GM18867 (cell line): ENCODE measurements at regions not wholly inside any gene's neighbourhood (a gene's known extent, or its start where the extent isn't known, plus 50 kb on each side); places are given as distances from the start of the nearest gene placed in this dataset.
"Not testable (repeated sequence)": the region's sequence is repeated elsewhere in the genome, so short reads cannot be mapped to it uniquely, and the experiment has no call there.

ENCODE experiments used
- ATAC-seq: cut with Tn5 transposase; IDR thresholded peaks from one replicate; pipeline ENCODE4 v1.9.1; 2021; ENCODE audit warnings: mild to moderate bottlenecking, moderate library complexity; ENCODE audit not compliant: unreplicated experiment

DNA sequence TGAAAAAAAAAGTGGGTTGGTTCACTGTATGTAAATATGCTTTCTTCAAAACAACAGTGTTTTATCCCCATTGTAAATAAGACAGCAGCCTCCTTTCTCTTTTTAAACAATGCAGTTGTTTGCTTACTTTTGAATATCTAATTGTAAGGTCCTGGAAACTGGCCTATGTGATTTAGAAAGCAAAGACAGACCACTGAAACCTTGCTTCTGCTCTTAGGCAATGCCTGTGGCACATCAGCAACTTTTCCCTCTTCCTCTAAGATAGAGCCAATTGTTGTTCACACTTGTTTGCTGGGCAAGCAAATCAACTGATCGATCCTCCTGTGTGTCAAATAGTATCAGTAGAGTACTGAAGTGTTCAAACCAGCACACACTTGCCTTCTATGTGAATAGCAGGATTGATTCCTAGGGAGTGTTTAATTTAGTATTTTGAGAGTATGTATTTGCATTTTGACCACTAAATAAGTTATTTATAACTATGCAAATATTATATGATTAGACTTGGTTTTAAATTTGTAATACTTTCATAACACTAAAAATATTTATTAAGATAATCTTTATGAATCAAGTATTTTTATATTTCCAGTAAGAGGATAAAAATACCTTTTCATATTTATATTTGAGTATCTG is 55.4 kb upstream of the GRPR start:
- peak; percentile 94 for ATAC-seq

DNA sequence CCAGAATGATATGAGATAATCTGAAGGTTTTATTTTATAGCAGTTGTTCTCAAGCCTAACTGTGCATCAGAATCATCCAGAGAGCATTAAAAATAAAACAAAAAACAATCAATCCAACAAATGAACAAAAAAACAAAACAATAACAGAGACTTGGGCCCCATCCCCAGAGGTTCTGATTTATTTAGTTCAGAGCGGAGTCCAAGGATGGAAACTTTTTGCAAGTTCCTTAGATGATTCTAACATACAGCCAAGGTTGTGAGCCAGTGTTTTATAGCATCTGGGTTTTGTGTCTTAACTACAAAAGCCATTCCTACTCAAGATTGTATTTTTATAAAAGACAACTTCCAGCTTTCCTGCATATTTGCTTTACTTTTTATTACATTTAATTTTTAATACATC is 59.4 kb upstream of the GRPR start:
- no peak for ATAC-seq

DNA sequence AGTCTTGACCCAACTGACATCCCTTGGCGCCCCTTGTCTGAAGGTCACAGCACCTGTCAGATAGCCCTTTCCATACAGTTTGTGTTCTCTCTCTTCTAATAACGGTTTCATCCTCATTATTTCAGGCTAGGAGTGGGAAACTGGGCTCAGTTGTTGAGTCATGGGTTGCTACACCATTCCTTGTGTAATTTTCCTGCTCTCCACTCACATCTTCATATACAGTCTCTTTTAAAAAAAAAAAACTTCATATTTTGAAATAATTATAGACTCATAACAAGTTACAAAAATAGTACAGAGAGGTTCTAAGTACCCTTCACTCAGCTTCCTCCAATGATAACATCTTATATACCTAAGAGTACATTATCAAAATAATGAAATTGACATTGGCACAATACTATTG is 60.2 kb upstream of the GRPR start:
- ATAC-seq, result no peak

- no peak for ATAC-seq
Measured at GRCh38 chrX:16061296-16061695, 62.1 kb upstream of the GRPR start.

- ATAC-seq, result no peak
Measured at GRCh38 chrX:16060252-16060651, 63.1 kb upstream of the GRPR start.

- ATAC-seq, result not testable (repeated sequence)
Measured at GRCh38 chrX:16049126-16049525, 74.2 kb upstream of the GRPR start.

DNA sequence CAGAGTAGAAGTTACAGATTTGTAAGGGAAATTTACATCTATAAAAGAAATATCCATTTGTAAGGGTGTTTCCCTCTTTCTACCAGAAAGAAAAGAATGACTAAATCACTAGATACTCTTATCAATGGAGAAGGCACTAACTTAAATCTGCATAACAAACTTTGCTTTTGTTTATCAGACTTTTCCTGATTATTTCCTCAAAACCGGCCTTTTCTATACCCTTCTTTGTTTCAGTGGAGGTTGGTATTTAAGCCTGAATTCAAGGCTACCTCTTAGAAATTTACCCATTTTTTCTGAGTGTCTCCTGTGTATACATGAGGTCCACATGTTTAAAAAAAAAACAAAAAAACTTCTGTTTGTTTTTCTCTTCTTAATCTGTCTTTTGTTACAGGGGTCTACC is 80.4 kb upstream of the GRPR start:
- ATAC-seq, result no peak

DNA sequence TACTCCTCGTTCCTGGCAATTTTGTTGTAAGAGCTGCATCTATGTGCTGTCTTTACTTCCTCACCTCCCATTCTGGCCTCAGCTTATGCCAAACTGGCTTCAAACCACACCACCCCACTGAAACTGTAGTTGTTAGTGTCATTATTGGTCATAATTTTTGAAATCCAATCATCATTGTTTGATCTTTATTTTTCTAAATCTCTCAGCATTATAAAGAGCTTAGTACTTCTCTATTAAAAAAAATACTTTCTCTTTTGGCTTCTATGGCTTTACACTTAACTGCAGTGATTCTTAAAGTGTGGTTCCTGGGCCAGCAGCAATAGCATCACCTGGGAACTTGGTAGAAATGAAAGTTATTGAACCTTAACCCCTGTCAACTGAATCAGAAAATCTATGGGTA is 83.5 kb upstream of the GRPR start:
- ATAC-seq, result peak; percentile 67

DNA sequence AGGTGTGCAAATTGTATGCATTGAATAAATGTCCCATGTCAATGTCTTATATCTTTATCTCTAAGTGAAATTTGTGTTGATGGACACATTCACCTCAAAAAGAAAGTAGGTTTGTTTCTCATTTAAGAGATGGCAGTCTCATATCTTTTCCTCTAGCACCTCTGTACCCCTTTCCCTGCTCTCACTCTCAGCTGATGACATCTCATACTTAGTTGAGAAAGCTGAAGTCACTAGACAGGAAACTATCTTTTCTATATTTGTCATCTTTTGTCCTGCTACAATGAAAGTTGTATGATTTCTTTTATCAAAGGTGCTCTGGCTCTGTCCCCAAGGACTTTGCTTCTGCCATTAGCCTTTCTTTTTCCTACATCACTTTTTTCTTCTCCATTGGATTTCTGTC is 84.0 kb upstream of the GRPR start:
- ATAC-seq, result peak; percentile 61

- ATAC-seq, result no peak
Measured at GRCh38 chrX:16033331-16033730, 90.0 kb upstream of the GRPR start.

DNA sequence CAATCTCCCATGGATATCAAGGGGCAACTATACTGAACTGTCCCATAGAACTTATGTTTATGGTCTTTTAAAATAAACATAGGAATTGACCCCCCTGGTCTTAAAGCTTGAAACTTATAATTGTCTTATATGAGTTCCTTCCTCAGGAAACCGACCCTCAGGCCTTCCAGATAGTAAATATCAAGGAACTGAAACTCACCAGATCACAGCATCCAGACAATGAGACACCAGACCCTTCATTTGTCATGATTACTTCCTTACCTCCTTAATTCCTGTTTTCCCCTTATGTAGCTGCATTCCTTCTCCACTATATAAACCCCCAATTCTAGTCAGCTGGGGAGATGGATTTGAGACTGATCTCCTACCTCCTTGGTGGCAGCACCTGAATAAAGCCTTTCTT is 94.8 kb upstream of the GRPR start:
- no peak for ATAC-seq

DNA sequence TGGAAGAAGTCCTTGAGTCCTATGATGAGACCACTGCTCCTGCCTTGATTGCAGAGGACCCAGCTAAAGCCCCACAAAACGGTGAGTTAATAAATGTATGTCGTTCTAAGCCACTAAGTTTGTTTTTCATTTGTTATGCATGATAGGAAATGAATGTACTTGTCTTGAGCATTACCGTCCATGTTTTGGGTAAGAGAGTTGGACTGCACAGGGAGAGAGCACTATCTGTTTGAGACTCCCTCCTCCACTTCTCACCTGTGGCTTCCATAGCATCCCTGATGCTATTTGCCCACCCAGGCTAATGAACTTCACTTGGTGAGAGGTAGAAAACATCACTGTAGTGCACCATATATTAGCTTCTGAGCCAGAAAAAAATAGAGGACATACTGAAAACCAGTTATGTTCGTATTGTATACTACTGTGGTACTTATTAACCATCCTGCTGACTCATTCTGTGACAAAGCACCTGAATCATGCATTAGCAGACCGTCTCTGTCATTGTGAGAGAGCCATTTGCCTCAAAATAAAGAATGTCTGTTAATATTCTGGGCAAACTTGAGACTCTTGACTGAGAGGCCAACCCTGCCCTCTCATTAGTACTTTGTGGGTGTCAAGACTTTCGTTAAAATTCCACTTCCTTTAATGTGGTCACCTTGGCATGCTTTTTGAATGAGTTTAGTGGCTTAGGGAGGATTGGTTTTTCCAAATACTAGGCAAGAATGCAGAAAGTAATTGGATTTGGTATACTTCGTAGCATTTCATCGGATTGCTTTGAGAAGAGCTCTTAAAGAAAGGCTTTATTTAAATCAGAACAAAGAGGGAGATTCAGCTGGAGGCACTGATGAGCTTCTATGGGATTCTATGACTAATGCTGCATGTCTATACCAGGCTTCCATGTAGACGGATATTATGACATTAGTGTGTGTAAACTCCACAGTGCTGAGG is 99.3 kb upstream of the GRPR start:
- ATAC-seq, result peak; percentile 98

GRCh38 chrX:16022580-16023200 is 100.7 kb upstream of the GRPR start:
- no peak for ATAC-seq

DNA sequence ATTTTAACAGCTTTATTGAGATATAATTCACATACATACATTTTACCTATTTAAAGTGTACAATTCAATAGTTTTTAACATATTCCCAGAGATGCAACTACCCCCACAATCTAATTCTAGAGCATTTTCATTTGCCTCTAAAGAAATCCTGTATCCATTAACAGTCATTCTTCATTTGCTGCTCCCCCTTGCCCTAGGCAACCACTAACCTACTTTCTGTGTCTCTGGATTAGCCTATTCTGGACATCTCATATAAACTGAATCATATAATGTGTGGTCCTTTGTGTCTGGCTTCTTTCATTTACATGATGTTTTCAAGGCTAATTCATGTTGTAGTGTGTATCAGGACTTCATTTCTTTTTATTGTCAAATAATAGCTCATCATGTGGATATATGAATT is 105.1 kb upstream of the GRPR start:
- no peak for ATAC-seq

DNA sequence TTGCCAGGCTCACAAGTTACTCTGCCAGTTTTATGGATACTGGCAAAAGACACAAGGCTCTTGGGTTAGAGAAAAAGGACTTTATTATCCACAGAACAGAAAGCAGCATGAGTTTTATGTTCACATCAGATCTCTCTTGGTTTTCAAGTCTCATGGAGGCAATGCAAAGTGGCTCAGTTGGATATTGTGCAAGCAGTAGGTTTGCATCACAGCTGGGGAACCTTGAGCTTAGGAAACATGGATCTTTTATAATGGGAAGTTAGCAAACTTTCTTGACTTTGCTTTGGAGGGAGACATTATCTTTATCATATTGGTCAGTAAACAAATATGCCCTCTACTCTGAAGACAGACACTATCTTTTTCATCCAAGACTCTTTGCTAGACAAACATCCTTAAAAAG is 109.2 kb upstream of the GRPR start:
- no peak for ATAC-seq

DNA sequence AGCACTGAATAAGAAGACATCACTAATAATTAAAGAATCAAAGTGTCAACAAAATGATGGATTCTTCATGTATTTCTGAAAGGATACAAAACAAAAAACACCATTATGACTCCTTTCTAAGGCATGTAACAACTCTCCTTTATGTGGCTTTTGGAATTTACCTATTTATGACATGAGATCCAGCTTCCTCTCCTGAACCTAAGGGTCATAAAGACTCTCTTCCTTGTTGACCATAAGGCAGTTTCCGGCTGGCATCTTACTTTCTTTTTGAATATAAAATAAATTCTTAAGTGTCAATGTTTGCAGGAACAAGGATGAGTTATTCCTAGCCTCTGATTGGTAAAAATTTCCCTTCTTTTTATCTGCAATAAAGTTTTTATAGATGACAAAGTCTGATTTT is 111.1 kb upstream of the GRPR start:
- no peak for ATAC-seq

GRCh38 chrX:16005917-16006316 is 117.4 kb upstream of the GRPR start:
- no peak for ATAC-seq

DNA sequence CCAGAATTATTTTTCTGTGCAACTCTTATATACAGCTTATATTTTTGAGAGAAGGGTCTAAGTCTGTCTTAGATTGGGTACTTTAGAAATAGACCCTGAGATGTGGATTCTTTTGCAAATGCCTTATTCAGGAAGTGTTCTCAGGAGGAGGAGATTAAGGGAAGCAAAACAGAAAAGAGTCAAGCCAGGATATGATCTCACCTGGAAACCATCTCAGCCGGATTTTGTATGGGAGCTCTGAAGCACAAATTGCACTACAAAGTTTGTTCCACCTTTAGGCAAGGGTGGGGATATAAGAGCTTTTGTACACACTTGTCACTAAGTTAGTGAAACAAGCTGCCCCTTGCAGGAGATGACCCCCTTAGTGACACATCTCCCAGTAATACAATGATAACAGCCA is 121.2 kb upstream of the GRPR start:
- no peak for ATAC-seq

DNA sequence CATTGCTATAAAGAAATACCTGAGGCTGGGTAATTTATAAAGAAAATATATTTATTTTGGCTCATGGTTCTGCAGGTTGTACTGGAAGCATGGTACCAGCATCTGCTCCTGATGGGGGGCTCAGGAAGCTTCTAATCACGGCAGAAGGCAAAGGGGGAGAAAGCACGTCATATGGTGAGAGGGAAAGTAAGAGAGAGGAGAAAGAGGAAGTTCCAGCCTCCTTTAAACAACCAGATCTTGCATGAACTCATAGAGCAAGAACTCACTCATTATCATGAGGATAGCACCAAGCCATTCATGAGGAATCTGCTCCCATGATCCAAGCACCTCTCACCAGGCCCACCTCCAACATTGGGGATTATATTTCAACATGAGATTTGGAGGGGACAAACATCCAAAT is 125.0 kb upstream of the GRPR start:
- ATAC-seq, result no peak

DNA sequence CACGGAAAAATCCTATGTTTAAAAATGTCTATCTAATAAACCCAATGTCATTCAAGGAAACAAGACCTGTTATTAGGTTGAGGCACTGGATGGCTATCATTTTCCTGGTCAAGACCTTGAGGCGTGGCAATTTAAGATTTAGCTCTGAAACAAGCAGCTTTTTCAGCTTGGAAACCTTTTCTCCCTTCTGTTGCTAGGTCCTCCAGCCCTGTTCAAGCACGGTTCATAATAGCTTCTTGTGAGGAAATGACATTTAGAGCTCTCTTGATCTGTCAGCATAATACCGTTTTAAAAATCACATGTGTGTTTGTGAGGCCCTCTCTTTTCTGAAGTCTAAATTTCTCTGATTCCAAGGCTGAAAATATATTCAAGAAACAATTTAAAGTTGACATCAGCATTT is 133.6 kb upstream of the GRPR start:
- ATAC-seq, result no peak

DNA sequence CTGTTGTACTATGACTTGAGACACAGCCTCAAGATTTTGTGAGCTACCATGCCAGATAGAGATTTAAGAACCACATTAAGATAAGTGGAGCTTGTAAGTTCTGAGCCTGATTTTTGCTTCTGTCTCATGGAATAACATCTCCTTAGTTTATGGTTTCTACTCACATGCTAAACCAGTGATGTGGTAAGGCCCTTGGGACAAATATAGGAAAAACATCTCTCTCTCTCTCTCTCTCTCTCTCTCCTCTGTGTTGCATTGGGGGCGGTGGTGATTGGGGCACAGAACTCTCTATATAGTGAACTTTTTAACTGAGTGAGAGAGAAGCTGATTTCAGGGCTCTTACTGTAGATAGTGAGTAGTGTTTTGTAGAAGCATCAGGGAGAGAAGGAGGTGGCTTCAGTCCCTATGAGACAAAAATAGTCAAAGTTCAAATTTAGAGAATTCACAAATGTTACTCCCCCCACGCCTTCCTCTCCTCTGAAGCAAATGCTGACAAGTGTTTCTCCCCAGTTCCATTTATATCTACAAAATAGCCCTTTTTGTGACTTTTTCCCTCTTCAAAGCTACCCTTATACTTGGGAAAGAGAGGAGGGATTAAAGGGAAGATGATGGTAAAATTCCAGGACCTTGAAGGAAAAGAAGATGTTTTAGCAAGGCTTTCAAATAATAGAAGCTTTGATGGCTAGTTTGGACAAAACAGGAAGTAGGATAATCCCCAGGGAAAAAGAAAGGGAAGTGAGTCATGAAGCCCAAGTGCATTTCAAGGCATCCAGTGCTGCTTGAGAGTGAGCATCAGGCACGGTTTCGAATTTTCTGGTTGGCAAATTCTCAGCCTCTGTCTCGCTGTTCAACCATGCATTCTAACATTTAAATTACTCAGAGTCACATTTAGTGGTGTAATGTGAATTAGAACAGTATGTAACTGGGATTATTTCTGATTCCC is 134.3 kb upstream of the AP1S2 start:
- no peak for ATAC-seq
